OCI-LY7 (cell line): ENCODE measurements at regions not wholly inside any gene's neighbourhood (a gene's known extent, or its start where the extent isn't known, plus 50 kb on each side); places are given as distances from the start of the nearest gene placed in this dataset.

Source experiments
- EZH2phosphoT487 ChIP-seq: fragments of 200-600 bp; sonication (generic); IDR thresholded peaks from 2 replicates; pipeline ENCODE4 v1.6.1; 2018; ENCODE audit warnings: low read depth, borderline replicate concordance, mild to moderate bottlenecking, mixed run types, antibody characterized with exemption, low read length, moderate library complexity, mixed read lengths
- TF ChIP-seq, protein P1 (sequence below): fragments of 200-600 bp; sonication (generic); conservative IDR thresholded peaks from 2 replicates; pipeline ENCODE4 v1.5.1; 2014; ENCODE audit warnings: mild to moderate bottlenecking, antibody characterized with exemption, low read length, moderate library complexity, mixed read lengths

DNA sequence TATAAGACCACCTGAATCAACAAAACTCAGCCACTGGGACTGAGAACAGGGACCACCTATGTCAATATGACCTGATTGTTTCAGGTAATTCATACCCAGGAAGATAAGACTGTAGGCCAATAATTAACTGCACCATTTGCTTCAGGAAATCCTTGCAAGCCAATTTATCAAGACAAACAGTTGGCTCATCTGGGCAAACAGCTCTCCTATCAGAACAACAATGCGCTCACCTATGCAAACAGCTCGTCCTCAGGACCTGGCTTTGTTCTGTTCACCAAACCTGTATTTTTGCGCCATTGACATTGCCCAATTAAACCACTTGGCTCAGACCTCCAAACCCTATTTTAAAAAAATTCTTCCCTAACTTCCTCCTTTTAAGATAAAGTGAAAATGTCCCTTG, 92.3 kb upstream of the MARCHF11 start:
- TF ChIP-seq, protein P1, sequence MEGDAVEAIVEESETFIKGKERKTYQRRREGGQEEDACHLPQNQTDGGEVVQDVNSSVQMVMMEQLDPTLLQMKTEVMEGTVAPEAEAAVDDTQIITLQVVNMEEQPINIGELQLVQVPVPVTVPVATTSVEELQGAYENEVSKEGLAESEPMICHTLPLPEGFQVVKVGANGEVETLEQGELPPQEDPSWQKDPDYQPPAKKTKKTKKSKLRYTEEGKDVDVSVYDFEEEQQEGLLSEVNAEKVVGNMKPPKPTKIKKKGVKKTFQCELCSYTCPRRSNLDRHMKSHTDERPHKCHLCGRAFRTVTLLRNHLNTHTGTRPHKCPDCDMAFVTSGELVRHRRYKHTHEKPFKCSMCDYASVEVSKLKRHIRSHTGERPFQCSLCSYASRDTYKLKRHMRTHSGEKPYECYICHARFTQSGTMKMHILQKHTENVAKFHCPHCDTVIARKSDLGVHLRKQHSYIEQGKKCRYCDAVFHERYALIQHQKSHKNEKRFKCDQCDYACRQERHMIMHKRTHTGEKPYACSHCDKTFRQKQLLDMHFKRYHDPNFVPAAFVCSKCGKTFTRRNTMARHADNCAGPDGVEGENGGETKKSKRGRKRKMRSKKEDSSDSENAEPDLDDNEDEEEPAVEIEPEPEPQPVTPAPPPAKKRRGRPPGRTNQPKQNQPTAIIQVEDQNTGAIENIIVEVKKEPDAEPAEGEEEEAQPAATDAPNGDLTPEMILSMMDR = no peak
- TF ChIP-seq EZH2phosphoT487 = no peak
